ENCODE measurements at regions not wholly inside any gene's neighbourhood (a gene's known extent, or its start where the extent isn't known, plus 50 kb on each side); places are given as distances from the start of the nearest gene placed in this dataset.

- DNase-seq (ENCODE audit: low spot score) (no peak), ATAC-seq (ENCODE audit: low read depth) (peak; percentile 87)
- TF ChIP-seq CTCF (IDR thresholded peaks at IDR 0.05; ENCODE audit: poor library complexity, severe bottlenecking) = no peak
- H3K4me1 ChIP-seq (ENCODE audit: insufficient read depth, poor library complexity, severe bottlenecking) = peaks cover 10% of the 10 kb centered on the region
- no peaks in the 10 kb centered on the region for H3K27me3 ChIP-seq (ENCODE audit: insufficient read depth, poor library complexity, severe bottlenecking)
- H3K4me3 ChIP-seq (ENCODE audit: severe bottlenecking) = no peak overlapping the region
- H3K9me3 ChIP-seq (ENCODE audit: severe bottlenecking) = no peaks in the 10 kb centered on the region
- H3K36me3 ChIP-seq (ENCODE audit: low read depth) = no peaks in the 10 kb centered on the region
- peak overlapping the region; percentile 45 for H3K27ac ChIP-seq (ENCODE audit: poor library complexity, severe bottlenecking)
These were observed 723.0 kb downstream of the KCNA4 start for GRCh38 chr11:29293825-29294224.

GRCh38 chr11:29282088-29282487 lies 734.7 kb downstream of the KCNA4 start:
- Histone ChIP-seq H3K36me3 (ENCODE audit: low read depth) (no peaks in the 10 kb centered on the region), H3K27me3 (ENCODE audit: insufficient read depth, poor library complexity, severe bottlenecking) (no peaks in the 10 kb centered on the region), H3K4me1 (ENCODE audit: insufficient read depth, poor library complexity, severe bottlenecking) (peaks cover 22% of the 10 kb centered on the region), H3K4me3 (ENCODE audit: severe bottlenecking) (no peak overlapping the region), H3K9me3 (ENCODE audit: severe bottlenecking) (no peaks in the 10 kb centered on the region), H3K27ac (ENCODE audit: poor library complexity, severe bottlenecking) (peak overlapping the region; percentile 36)
- DNase-seq (ENCODE audit: low spot score) (peak; percentile 61), ATAC-seq (ENCODE audit: low read depth) (peak; percentile 99)
- TF ChIP-seq CTCF (IDR thresholded peaks at IDR 0.05; ENCODE audit: poor library complexity, severe bottlenecking) = no peak

GRCh38 chr11:29281271-29281777 lies 735.5 kb downstream of the KCNA4 start:
- H3K4me3 ChIP-seq (ENCODE audit: severe bottlenecking) = no peak overlapping the region
- no peak for TF ChIP-seq CTCF (IDR thresholded peaks at IDR 0.05; ENCODE audit: poor library complexity, severe bottlenecking)
- peaks cover 22% of the 10 kb centered on the region for H3K4me1 ChIP-seq (ENCODE audit: insufficient read depth, poor library complexity, severe bottlenecking)
- DNase-seq (ENCODE audit: low spot score) (no peak), ATAC-seq (ENCODE audit: low read depth) (no peak)
- H3K27me3 ChIP-seq (ENCODE audit: insufficient read depth, poor library complexity, severe bottlenecking) = no peaks in the 10 kb centered on the region
- H3K27ac ChIP-seq (ENCODE audit: poor library complexity, severe bottlenecking) = peak overlapping the region; percentile 36
- no peaks in the 10 kb centered on the region for H3K9me3 ChIP-seq (ENCODE audit: severe bottlenecking)
- H3K36me3 ChIP-seq (ENCODE audit: low read depth) = no peaks in the 10 kb centered on the region

GRCh38 chr11:29280452-29280851 lies 736.4 kb downstream of the KCNA4 start:
- no peak for DNase-seq (ENCODE audit: low spot score)
- Histone ChIP-seq H3K4me3 (ENCODE audit: severe bottlenecking) (no peak overlapping the region), H3K27me3 (ENCODE audit: insufficient read depth, poor library complexity, severe bottlenecking) (no peaks in the 10 kb centered on the region), H3K27ac (ENCODE audit: poor library complexity, severe bottlenecking) (no peak overlapping the region), H3K9me3 (ENCODE audit: severe bottlenecking) (no peaks in the 10 kb centered on the region), H3K36me3 (ENCODE audit: low read depth) (no peaks in the 10 kb centered on the region), H3K4me1 (ENCODE audit: insufficient read depth, poor library complexity, severe bottlenecking) (peaks cover 22% of the 10 kb centered on the region)
- ATAC-seq (ENCODE audit: low read depth) = peak; percentile 81
- no peak for TF ChIP-seq CTCF (IDR thresholded peaks at IDR 0.05; ENCODE audit: poor library complexity, severe bottlenecking)

GRCh38 chr11:29279716-29280115 lies 737.1 kb downstream of the KCNA4 start:
- Histone ChIP-seq H3K9me3 (ENCODE audit: severe bottlenecking) (no peaks in the 10 kb centered on the region), H3K27ac (ENCODE audit: poor library complexity, severe bottlenecking) (no peak overlapping the region), H3K36me3 (ENCODE audit: low read depth) (no peaks in the 10 kb centered on the region), H3K4me3 (ENCODE audit: severe bottlenecking) (no peak overlapping the region), H3K27me3 (ENCODE audit: insufficient read depth, poor library complexity, severe bottlenecking) (no peaks in the 10 kb centered on the region), H3K4me1 (ENCODE audit: insufficient read depth, poor library complexity, severe bottlenecking) (peaks cover 22% of the 10 kb centered on the region)
- TF ChIP-seq CTCF (IDR thresholded peaks at IDR 0.05; ENCODE audit: poor library complexity, severe bottlenecking) = no peak
- DNase-seq (ENCODE audit: low spot score) = no peak
- no peak for ATAC-seq (ENCODE audit: low read depth)

All from RWPE2 (cell line).